ENCODE measurements at regions not wholly inside any gene's neighbourhood (a gene's known extent, or its start where the extent isn't known, plus 50 kb on each side); places are given as distances from the start of the nearest gene placed in this dataset.

GRCh38 chr2:171225302-171225980 lies 64.7 kb upstream of the TLK1 start:
- DNase-seq (ENCODE audit: low read depth in 2 of 3, low spot score in 1 of 3): no peak

- no peak for DNase-seq (ENCODE audit: low read depth in 2 of 3, low spot score in 1 of 3)
These were observed 56.6 kb upstream of the TLK1 start for GRCh38 chr2:171217330-171217729.

GRCh38 chr2:171216631-171217030 lies 55.9 kb upstream of the TLK1 start:
- DNase-seq (ENCODE audit: low read depth in 2 of 3, low spot score in 1 of 3): no peak

GRCh38 chr2:171214093-171214492 lies 53.4 kb upstream of the TLK1 start:
- DNase-seq (ENCODE audit: low read depth in 2 of 3, low spot score in 1 of 3): no peak

- DNase-seq (ENCODE audit: low read depth in 2 of 3, low spot score in 1 of 3): peak; percentile 3 to 16 (median 7)
These were observed 50.3 kb upstream of the TLK1 start for GRCh38 chr2:171210864-171211431.

All from stimulated activated CD4-positive, alpha-beta T cell treated with anti-CD3 and anti-CD28 coated beads, Interleukin-12 subunit alpha, Interleukin-12 subunit beta, amount 100 ng/mL, for 48 hours (primary cell).